ENCODE measurements at regions not wholly inside any gene's neighbourhood (a gene's known extent, or its start where the extent isn't known, plus 50 kb on each side); places are given as distances from the start of the nearest gene placed in this dataset.

- no peak for DNase-seq
Observed at GRCh38 chr18:38460657-38461056, 895.1 kb upstream of the CELF4 start.

GRCh38 chr18:38459131-38459994 lies 893.8 kb upstream of the CELF4 start:
- no peak for DNase-seq

- DNase-seq: no peak
Observed at GRCh38 chr18:38458698-38459097, 893.1 kb upstream of the CELF4 start.

GRCh38 chr18:38456253-38456652 lies 890.7 kb upstream of the CELF4 start:
- DNase-seq: no peak

GRCh38 chr18:38454764-38455469 lies 889.3 kb upstream of the CELF4 start:
- no peak for DNase-seq

DNA sequence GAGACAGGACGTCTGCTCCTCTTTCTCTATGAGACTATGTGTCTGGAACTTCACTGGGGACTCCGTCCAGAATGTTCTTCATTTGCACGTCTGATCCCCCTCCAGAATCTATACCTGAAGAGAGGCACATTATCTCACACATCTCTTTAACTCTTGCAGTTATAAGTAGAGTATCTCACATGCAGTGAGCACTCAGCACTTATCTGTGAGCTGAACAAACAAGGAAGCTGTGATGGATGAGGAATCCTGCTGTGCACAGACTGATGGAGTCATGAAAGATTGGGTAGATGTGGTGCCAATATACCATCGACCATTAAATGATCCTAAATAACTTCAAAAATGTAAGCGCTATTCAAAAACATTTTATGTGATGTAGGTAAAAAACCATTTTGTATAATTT lies 888.3 kb upstream of the CELF4 start:
- no peak for DNase-seq

DNA sequence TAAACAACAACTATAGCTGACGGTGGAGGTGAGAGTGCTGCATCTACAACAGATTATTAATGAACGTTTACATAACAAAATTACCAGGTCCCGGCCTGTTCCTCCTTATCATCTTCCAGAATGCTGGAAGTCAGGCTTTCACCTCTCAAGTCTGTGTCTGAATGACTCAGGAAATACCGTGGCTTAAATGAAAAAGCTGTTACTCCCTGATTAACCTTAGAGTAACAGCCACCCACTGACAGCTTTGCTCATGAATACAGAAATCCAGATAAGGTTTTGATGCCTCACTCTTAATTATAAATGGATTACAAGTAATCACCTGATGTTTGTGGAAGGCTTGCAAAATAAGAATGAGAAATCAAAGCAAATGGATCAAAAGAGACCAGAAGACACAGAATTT lies 885.3 kb upstream of the CELF4 start:
- no peak for DNase-seq

- DNase-seq: no peak
Observed at GRCh38 chr18:38445804-38446145, 880.2 kb upstream of the CELF4 start.

DNA sequence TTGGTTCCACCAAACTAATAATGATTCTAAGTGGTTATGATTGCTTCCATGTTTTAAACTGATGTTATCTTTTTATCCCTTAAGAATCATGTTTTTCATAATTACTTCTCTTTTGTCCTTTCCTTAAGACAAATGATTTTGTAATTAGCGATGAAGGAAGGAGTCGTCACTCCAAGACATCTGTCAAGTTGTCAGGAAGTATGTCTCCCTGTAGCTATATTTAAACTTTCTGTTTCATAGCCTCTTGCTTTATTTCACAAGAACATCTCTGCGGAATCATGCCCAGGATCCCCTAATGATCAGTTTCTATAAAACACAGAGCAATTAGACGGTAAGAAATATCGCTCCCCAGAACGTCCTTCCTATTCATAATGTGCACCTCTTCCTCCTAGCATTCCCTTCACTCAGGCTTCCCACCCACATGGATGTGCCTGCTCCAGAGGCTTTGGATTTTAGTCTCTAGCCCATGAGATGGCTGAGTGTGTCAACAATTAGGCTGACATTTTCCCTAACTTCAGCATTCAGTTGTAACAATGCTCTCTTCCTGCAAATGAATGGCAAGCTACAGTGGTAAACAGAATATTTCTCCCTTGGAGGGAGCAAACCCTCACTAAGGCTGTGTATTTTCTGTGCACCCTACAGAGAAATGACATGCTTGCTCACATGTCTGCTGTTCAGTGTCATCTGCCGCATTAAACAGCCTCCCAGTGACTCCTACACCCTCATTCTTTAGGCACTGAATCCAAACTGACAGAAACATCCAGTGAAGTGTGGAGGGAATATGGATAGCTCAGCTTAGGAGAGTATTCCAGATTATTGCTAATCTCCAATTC lies 879.6 kb upstream of the CELF4 start:
- no peak for DNase-seq

GRCh38 chr18:38427736-38428135 lies 862.1 kb upstream of the CELF4 start:
- no peak for DNase-seq

- no peak for DNase-seq
Observed at GRCh38 chr18:38427234-38427633, 861.6 kb upstream of the CELF4 start.

- no peak for DNase-seq
Observed at GRCh38 chr18:38421872-38422615, 856.4 kb upstream of the CELF4 start.

GRCh38 chr18:38421021-38421420 lies 855.4 kb upstream of the CELF4 start:
- DNase-seq: no peak

DNA sequence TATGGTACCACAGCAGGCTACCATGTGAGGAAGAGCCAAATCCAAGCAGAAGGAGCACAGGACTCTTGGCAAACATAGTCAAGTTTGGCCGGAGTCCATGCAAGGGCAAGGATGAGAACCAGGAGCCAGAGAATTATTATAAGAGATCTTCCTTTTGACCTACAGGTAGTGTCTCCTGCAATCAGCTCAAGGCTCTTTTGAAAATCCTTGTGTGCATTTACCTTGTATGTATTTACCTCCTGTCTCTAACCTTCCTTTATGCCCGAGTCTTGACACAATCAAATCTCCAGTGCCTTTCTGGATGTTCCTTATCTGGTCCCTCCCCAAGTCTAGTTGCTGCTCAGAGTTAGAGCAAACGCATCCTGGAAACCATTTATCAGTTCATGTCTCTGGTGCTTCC lies 855.0 kb upstream of the CELF4 start:
- no peak for DNase-seq

GRCh38 chr18:38415811-38416210 lies 850.2 kb upstream of the CELF4 start:
- no peak for DNase-seq

GRCh38 chr18:38413193-38413592 lies 847.6 kb upstream of the CELF4 start:
- no peak for DNase-seq

- no peak for DNase-seq
Observed at GRCh38 chr18:38406607-38407006, 841.0 kb upstream of the CELF4 start.

- no peak for DNase-seq
Observed at GRCh38 chr18:38402509-38402908, 836.9 kb upstream of the CELF4 start.

- DNase-seq: no peak
Observed at GRCh38 chr18:38397094-38397493, 831.5 kb upstream of the CELF4 start.

DNA sequence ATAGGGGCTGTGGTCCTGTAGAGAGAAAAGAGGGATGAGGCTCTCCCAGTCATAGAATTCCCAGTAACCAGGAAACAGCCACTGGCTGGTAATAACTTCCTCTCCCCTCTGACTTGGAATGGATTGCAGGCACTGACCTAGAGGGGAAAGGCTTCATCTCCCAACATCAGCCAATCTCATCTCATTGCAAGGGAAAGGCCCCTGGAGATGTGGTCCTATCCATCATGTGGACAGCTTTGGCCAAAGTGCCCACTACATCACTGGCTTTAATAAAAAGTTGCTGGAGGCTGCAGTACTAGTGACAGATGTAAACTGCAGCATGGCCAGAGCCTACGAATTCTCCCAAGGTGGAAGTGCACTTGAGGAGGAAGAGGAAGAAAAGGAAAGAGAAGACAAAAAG lies 820.5 kb upstream of the CELF4 start:
- DNase-seq: no peak

- DNase-seq: no peak
Observed at GRCh38 chr18:38369772-38370690, 804.4 kb upstream of the CELF4 start.

GRCh38 chr18:38368886-38369285 lies 803.3 kb upstream of the CELF4 start:
- no peak for DNase-seq
